Activated effector memory CD4-positive, alpha-beta T cell treated with anti-CD3 and anti-CD28 coated beads, Interleukin-2, amount 50 U/mL, for 16 hours (primary cell): ENCODE measurements at regions not wholly inside any gene's neighbourhood (a gene's known extent, or its start where the extent isn't known, plus 50 kb on each side); places are given as distances from the start of the nearest gene placed in this dataset.
"Not testable (repeated sequence)": the region's sequence is repeated elsewhere in the genome, so short reads cannot be mapped to it uniquely, and the experiment has no call there.

ENCODE experiments used
- DNase-seq: peaks from one replicate; pipeline ENCODE4 v3.0.0-alpha.2; 2020

GRCh38 chr1:5730272-5731109 lies 261.7 kb downstream of the NPHP4 start:
- DNase-seq, result peak; percentile 50

- DNase-seq, result peak; percentile 45
Measured at GRCh38 chr1:5729636-5730145, 262.5 kb downstream of the NPHP4 start.

GRCh38 chr1:5728663-5729355 lies 263.4 kb downstream of the NPHP4 start:
- peak; percentile 34 for DNase-seq

- peak; percentile 47 for DNase-seq
Measured at GRCh38 chr1:5727871-5728643, 264.2 kb downstream of the NPHP4 start.

GRCh38 chr1:5727191-5727590 lies 265.0 kb downstream of the NPHP4 start:
- no peak for DNase-seq

- DNase-seq, result not testable (repeated sequence)
Measured at GRCh38 chr1:5726586-5727184, 265.5 kb downstream of the NPHP4 start.

- DNase-seq, result peak; percentile 43
Measured at GRCh38 chr1:5725855-5726585, 266.2 kb downstream of the NPHP4 start.

GRCh38 chr1:5725406-5725805 lies 266.8 kb downstream of the NPHP4 start:
- no peak for DNase-seq

- DNase-seq, result no peak
Measured at GRCh38 chr1:5724847-5725246, 267.4 kb downstream of the NPHP4 start.

- DNase-seq, result no peak
Measured at GRCh38 chr1:5722635-5723164, 269.5 kb downstream of the NPHP4 start.

GRCh38 chr1:5721634-5722215 lies 270.5 kb downstream of the NPHP4 start:
- DNase-seq, result no peak

- DNase-seq, result no peak
Measured at GRCh38 chr1:5720936-5721335, 271.3 kb downstream of the NPHP4 start.

GRCh38 chr1:5720484-5720883 lies 271.7 kb downstream of the NPHP4 start:
- DNase-seq, result no peak

GRCh38 chr1:5720045-5720444 lies 272.2 kb downstream of the NPHP4 start:
- DNase-seq, result no peak

- no peak for DNase-seq
Measured at GRCh38 chr1:5718831-5719632, 273.2 kb downstream of the NPHP4 start.

GRCh38 chr1:5717031-5717682 lies 275.1 kb downstream of the NPHP4 start:
- DNase-seq, result no peak

- DNase-seq, result no peak
Measured at GRCh38 chr1:5716126-5716525, 276.1 kb downstream of the NPHP4 start.

GRCh38 chr1:5713101-5714010 lies 278.9 kb downstream of the NPHP4 start:
- DNase-seq, result no peak
